H1 (cell line): ENCODE measurements at regions not wholly inside any gene's neighbourhood (a gene's known extent, or its start where the extent isn't known, plus 50 kb on each side); places are given as distances from the start of the nearest gene placed in this dataset.
"Not testable (repeated sequence)": the region's sequence is repeated elsewhere in the genome, so short reads cannot be mapped to it uniquely, and the experiment has no call there.

Experiments
- CTCF ChIA-PET: fragments of 300-600 bp; sonication (Branson Sonifier 250); formaldehyde crosslinking; loops from one replicate; lab custom pipeline; 2021; ENCODE audit not compliant: partially characterized antibody; lab: Charles Lee
- POLR2A ChIA-PET: fragments of 300-600 bp; sonication (Branson Sonifier 250); formaldehyde crosslinking; loops from one replicate; lab custom pipeline; 2021; ENCODE audit warnings: inconsistent platforms; ENCODE audit not compliant: partially characterized antibody; lab: Charles Lee
- DNase-seq, 2 experiments: peaks; one replicate each; pipeline versions ENCODE4 v3.0.0 to v3.0.0-alpha.2; 2010 to 2022; ENCODE audit warnings: low spot score in 2 of 2, low read depth in 1 of 2, mixed read lengths in 1 of 2
- FAIRE-seq: peaks from 2 replicates; lab custom pipeline; 2011; peaks lifted over from hg19 to GRCh38; lab: Jason Lieb, UNC
- H2AFZ ChIP-seq: 2 replicates; pipeline ENCODE4 v1.8.1; 2012; ENCODE audit warnings: low read length, inconsistent platforms
- H2AK5ac ChIP-seq: 2 replicates; pipeline ENCODE4 v1.6.1; 2013; ENCODE audit warnings: low read depth, low read length
- H2BK120ac ChIP-seq: replicated peaks from 2 replicates; pipeline ENCODE3; 2013; ENCODE audit warnings: low read depth, low read length, inconsistent platforms
- H2BK12ac ChIP-seq: 2 replicates; pipeline ENCODE4 v1.6.1; 2013; ENCODE audit warnings: low read depth, low read length
- H2BK15ac ChIP-seq: 2 replicates; pipeline ENCODE4 v1.6.1; 2013; ENCODE audit warnings: low read length
- H2BK20ac ChIP-seq: 2 replicates; pipeline ENCODE4 v1.6.1; 2013; ENCODE audit warnings: low read length
- H2BK5ac ChIP-seq: 2 replicates; pipeline ENCODE4 v1.6.1; 2013; ENCODE audit warnings: low read depth, low read length
- H3K14ac ChIP-seq: 2 replicates; pipeline ENCODE4 v1.6.1; 2013; ENCODE audit warnings: inconsistent platforms; ENCODE audit not compliant: insufficient read length
- H3K18ac ChIP-seq: 2 replicates; pipeline ENCODE4 v1.6.1; 2013; ENCODE audit warnings: low read length; ENCODE audit errors: extremely low read depth
- H3K23ac ChIP-seq: 2 replicates; pipeline ENCODE4 v1.6.1; 2013; ENCODE audit warnings: inconsistent platforms; ENCODE audit not compliant: insufficient read length
- H3K23me2 ChIP-seq: 2 replicates; pipeline ENCODE4 v1.6.1; 2013; ENCODE audit warnings: low read depth, low read length
- H3K27ac ChIP-seq: 2 replicates; pipeline ENCODE4 v1.6.1; 2011; ENCODE audit warnings: low read depth, low read length, inconsistent platforms
- H3K27me3 ChIP-seq, 4 experiments: replicated peaks in 1 of 4; 1 replicate in 1 of 4; 2 replicates in 3 of 4; pipeline versions ENCODE4 v1.6.1 to v1.8.1; 2011 to 2013; ENCODE audit warnings: low read length in 3 of 4, mild to moderate bottlenecking in 3 of 4, inconsistent platforms in 2 of 4, mixed read lengths in 2 of 4, moderate library complexity in 1 of 4; ENCODE audit not compliant: control insufficient read depth in 3 of 4, insufficient read depth in 3 of 4; ENCODE audit errors: extremely low read depth in 1 of 4
- H3K36me3 ChIP-seq, 4 experiments: 2 replicates each; pipeline versions ENCODE4 v1.6.1 to v1.8.1; 2011 to 2013; ENCODE audit warnings: mild to moderate bottlenecking in 4 of 4, low read length in 3 of 4, moderate library complexity in 2 of 4, control low read depth in 1 of 4, inconsistent platforms in 1 of 4; ENCODE audit not compliant: insufficient read depth in 4 of 4, control insufficient read depth in 2 of 4
- H3K4ac ChIP-seq: replicated peaks from 2 replicates; pipeline ENCODE3; 2013; ENCODE audit warnings: low read length, low read depth, mixed read lengths, inconsistent platforms; ENCODE audit not compliant: insufficient read length
- H3K4me1 ChIP-seq, 4 experiments: replicated peaks in 1 of 4; 1 replicate in 1 of 4; 2 replicates in 3 of 4; pipeline versions ENCODE4 v1.6.1 to v1.8.1; 2011 to 2013; ENCODE audit warnings: low read length in 3 of 4, inconsistent platforms in 2 of 4, mixed read lengths in 1 of 4; ENCODE audit not compliant: insufficient read depth in 4 of 4, control insufficient read depth in 3 of 4
- H3K4me2 ChIP-seq, 2 experiments: 2 replicates each; pipeline versions ENCODE4 v1.6.1 to v1.8.1; 2011 to 2013; ENCODE audit warnings: low read depth in 2 of 2, low read length in 2 of 2, control low read depth in 1 of 2, inconsistent platforms in 1 of 2, mild to moderate bottlenecking in 1 of 2; ENCODE audit not compliant: insufficient read depth in 1 of 2
- H3K4me3 ChIP-seq, 4 experiments: fragments of 200-600, 300-600 bp in 1 of 4; sonication (generic), shearing (Covaris generic), sonication (Bioruptor Twin) in 1 of 4; 2 replicates each; pipeline versions ENCODE4 v1.5.1 to v1.8.1; 2011 to 2016; ENCODE audit warnings: low read length in 4 of 4, low read depth in 3 of 4, control low read depth in 2 of 4, inconsistent platforms in 2 of 4, mild to moderate bottlenecking in 2 of 4, mixed read lengths in 1 of 4, moderate library complexity in 1 of 4; ENCODE audit not compliant: insufficient read depth in 2 of 4; ENCODE audit errors: extremely low read depth in 1 of 4
- H3K56ac ChIP-seq: replicated peaks from 2 replicates; pipeline ENCODE3; 2013; ENCODE audit warnings: low read depth, mild to moderate bottlenecking, mixed read lengths, low read length, inconsistent platforms; ENCODE audit not compliant: insufficient read length
- H3K79me1 ChIP-seq: 2 replicates; pipeline ENCODE4 v1.6.1; 2013; ENCODE audit warnings: low read depth, low read length, control low read depth
- H3K79me2 ChIP-seq, 2 experiments: 2 replicates each; pipeline versions ENCODE4 v1.6.1 to v1.8.1; 2012 to 2013; ENCODE audit warnings: low read length in 2 of 2, mild to moderate bottlenecking in 2 of 2, inconsistent platforms in 1 of 2; ENCODE audit not compliant: insufficient read depth in 2 of 2, control insufficient read depth in 1 of 2
- H3K9ac ChIP-seq, 4 experiments: replicated peaks in 1 of 4; 1 replicate in 1 of 4; 2 replicates in 3 of 4; pipeline versions ENCODE4 v1.6.1 to v1.8.1; 2011 to 2013; ENCODE audit warnings: low read depth in 3 of 4, low read length in 3 of 4, control low read depth in 2 of 4, mild to moderate bottlenecking in 2 of 4, moderate library complexity in 2 of 4, inconsistent platforms in 1 of 4; ENCODE audit errors: extremely low read depth in 1 of 4
- H3K9me3 ChIP-seq, 2 experiments: 2 replicates each; pipeline versions ENCODE4 v1.6.1 to v1.8.1; 2012 to 2013; ENCODE audit warnings: mild to moderate bottlenecking in 2 of 2, moderate library complexity in 2 of 2, control low read depth in 1 of 2, inconsistent platforms in 1 of 2, low read depth in 1 of 2, low read length in 1 of 2, mixed read lengths in 1 of 2; ENCODE audit not compliant: insufficient read depth in 2 of 2
- H4K20me1 ChIP-seq, 2 experiments: replicated peaks in 1 of 2; 2 replicates each; pipeline versions ENCODE3 to v1.8.1; 2011 to 2013; ENCODE audit warnings: inconsistent platforms in 2 of 2, low read length in 2 of 2, mild to moderate bottlenecking in 1 of 2; ENCODE audit not compliant: insufficient read depth in 2 of 2, control insufficient read depth in 1 of 2
- H4K5ac ChIP-seq: 2 replicates; pipeline ENCODE4 v1.6.1; 2013; ENCODE audit warnings: low read length, low read depth, mixed read lengths, inconsistent platforms; ENCODE audit not compliant: insufficient read length
- H4K8ac ChIP-seq: 2 replicates; pipeline ENCODE4 v1.8.0; 2013; ENCODE audit warnings: mild to moderate bottlenecking, moderate library complexity, low read length, inconsistent platforms; ENCODE audit not compliant: insufficient read depth; ENCODE audit errors: extremely low read depth
- H4K91ac ChIP-seq: replicated peaks from 2 replicates; pipeline ENCODE3; 2013; ENCODE audit warnings: low read length, mixed read lengths, inconsistent platforms; ENCODE audit not compliant: insufficient read length
- WGBS, 2 experiments: shearing (Covaris generic) in 1 of 2; methylation state at CpG; one replicate each; pipeline versions ENCODE4 v1.1.6 to v1.1.7; 2013 to 2015; ENCODE audit warnings: low lambda C conversion rate in 2 of 2, mixed read lengths in 2 of 2, inconsistent platforms in 1 of 2, low coverage in 1 of 2, missing lambda C conversion rate in 1 of 2; ENCODE audit not compliant: insufficient replicate concordance in 2 of 2, insufficient coverage in 1 of 2, insufficient read length in 1 of 2; ENCODE audit errors: extremely low coverage in 1 of 2, missing lambda C conversion rate in 1 of 2; 5-methylcytosine and 5-hydroxymethylcytosine counted together

DNA sequence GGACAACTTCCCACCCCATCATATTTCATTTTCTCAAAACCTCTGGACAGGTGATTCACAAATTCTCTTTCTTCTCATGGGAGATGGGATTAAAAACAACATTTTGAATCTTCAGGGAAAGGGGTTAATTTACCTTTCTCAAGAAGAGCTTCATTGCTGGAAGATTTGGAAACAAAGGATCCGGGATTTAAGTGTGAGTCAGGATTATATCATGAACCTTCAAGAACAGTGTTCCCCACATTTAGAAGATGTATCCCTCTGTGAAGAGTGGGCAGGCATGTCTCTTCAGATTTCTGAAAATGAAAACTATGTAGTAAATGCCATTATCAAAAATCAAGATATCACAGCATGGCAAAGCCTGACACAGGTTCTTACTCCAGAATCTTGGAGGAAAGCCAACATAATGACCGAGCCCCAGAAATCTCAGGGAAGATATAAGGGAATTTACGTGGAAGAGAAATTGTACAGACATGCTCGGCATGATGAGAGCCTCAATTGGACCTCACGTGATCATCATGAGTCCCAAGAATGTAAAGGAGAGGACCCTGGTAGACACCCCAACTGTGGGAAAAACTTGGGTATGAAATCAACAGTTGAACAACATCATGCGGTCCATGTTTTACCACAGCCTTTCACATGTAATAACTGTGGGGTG, 99.5 kb upstream of the GPR39 start:
- 92% methylated on average over 6 of the region's 6 CpGs; no CpG with 5 or more reads in 1 of the 2 experiments for WGBS, 2 experiments
- CTCF ChIA-PET, H3K56ac ChIP-seq, H3K79me1 ChIP-seq, H3K9me3 ChIP-seq, H3K14ac ChIP-seq, H4K91ac ChIP-seq, H4K20me1 ChIP-seq, H3K4me2 ChIP-seq, H4K8ac ChIP-seq, H3K27ac ChIP-seq, H3K79me2 ChIP-seq, H2BK5ac ChIP-seq, H2BK120ac ChIP-seq, H3K9ac ChIP-seq, DNase-seq, H3K23me2 ChIP-seq, FAIRE-seq, H2BK20ac ChIP-seq, H3K27me3 ChIP-seq, POLR2A ChIA-PET, H4K5ac ChIP-seq, H3K4me1 ChIP-seq, H3K23ac ChIP-seq, H2BK15ac ChIP-seq, H3K4ac ChIP-seq, H2AK5ac ChIP-seq, H3K4me3 ChIP-seq, H2AFZ ChIP-seq, H2BK12ac ChIP-seq, H3K36me3 ChIP-seq, H3K18ac ChIP-seq: not testable (repeated sequence)

DNA sequence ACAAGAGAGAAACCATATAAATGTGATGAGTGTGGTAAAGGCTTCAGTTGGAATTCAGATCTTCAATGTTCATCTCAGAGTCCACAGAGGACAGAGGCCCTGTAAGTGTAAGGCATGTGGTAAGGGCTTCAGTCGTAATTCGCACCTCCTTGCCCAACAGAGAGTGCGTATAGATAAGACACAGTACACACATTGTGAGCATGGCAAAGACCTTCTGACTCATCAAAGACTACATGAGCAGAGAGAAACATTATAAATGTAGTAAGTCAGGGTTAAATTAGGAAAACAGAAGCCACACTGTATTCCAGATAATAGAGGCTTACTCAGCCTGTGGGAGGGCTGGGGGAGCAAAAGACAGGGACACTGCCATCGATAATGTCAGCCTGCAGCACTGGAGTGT, 98.1 kb upstream of the GPR39 start:
- H3K23ac ChIP-seq, H3K4me3 ChIP-seq, H4K20me1 ChIP-seq, DNase-seq, FAIRE-seq, H3K9me3 ChIP-seq, H3K4ac ChIP-seq, H2BK5ac ChIP-seq, H3K27ac ChIP-seq, H2BK20ac ChIP-seq, H3K14ac ChIP-seq, H3K56ac ChIP-seq, H2BK15ac ChIP-seq, H4K91ac ChIP-seq, CTCF ChIA-PET, H3K79me1 ChIP-seq, H2AK5ac ChIP-seq, H2BK120ac ChIP-seq, H4K8ac ChIP-seq, H3K79me2 ChIP-seq, H3K9ac ChIP-seq, H3K4me2 ChIP-seq, H3K23me2 ChIP-seq, H3K4me1 ChIP-seq, H2AFZ ChIP-seq, H2BK12ac ChIP-seq, POLR2A ChIA-PET, H3K36me3 ChIP-seq, H3K18ac ChIP-seq, H4K5ac ChIP-seq, H3K27me3 ChIP-seq: not testable (repeated sequence)
- 95% methylated on average over 4 of the region's 4 CpGs; no CpG with 5 or more reads in 1 of the 2 experiments for WGBS, 2 experiments
